ENCODE measurements at regions not wholly inside any gene's neighbourhood (a gene's known extent, or its start where the extent isn't known, plus 50 kb on each side); places are given as distances from the start of the nearest gene placed in this dataset.
"Not testable (repeated sequence)": the region's sequence is repeated elsewhere in the genome, so short reads cannot be mapped to it uniquely, and the experiment has no call there.

GRCh38 chr14:71563492-71564153, 368.6 kb upstream of the RGS6 start:
- ATAC-seq (no peak), DNase-seq (no peak)
- 63 to 77% methylated on average over 3 of the region's 3 CpGs for WGBS, 2 donors
- no peak overlapping the region for H3K4me3 ChIP-seq
- H3K27me3 ChIP-seq, result no peaks in the 10 kb centered on the region
- intact Hi-C loops (cut with DNase I), result no loop called here
- H3K27ac ChIP-seq, result no peak overlapping the region
- H3K4me1 ChIP-seq, result no peaks in the 10 kb centered on the region
- TF ChIP-seq, protein P1, sequence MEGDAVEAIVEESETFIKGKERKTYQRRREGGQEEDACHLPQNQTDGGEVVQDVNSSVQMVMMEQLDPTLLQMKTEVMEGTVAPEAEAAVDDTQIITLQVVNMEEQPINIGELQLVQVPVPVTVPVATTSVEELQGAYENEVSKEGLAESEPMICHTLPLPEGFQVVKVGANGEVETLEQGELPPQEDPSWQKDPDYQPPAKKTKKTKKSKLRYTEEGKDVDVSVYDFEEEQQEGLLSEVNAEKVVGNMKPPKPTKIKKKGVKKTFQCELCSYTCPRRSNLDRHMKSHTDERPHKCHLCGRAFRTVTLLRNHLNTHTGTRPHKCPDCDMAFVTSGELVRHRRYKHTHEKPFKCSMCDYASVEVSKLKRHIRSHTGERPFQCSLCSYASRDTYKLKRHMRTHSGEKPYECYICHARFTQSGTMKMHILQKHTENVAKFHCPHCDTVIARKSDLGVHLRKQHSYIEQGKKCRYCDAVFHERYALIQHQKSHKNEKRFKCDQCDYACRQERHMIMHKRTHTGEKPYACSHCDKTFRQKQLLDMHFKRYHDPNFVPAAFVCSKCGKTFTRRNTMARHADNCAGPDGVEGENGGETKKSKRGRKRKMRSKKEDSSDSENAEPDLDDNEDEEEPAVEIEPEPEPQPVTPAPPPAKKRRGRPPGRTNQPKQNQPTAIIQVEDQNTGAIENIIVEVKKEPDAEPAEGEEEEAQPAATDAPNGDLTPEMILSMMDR (IDR thresholded peaks at IDR 0.05), result no peak
- no peak for TF ChIP-seq POLR2A (IDR thresholded peaks at IDR 0.05)
- H3K36me3 ChIP-seq (replicated peaks in 1 of 2; ENCODE audit: insufficient read depth in 1 of 2, low read depth in 2 of 2), result no peaks in the 10 kb centered on the region
- H3K9me3 ChIP-seq, result no peaks in the 10 kb centered on the region

DNA sequence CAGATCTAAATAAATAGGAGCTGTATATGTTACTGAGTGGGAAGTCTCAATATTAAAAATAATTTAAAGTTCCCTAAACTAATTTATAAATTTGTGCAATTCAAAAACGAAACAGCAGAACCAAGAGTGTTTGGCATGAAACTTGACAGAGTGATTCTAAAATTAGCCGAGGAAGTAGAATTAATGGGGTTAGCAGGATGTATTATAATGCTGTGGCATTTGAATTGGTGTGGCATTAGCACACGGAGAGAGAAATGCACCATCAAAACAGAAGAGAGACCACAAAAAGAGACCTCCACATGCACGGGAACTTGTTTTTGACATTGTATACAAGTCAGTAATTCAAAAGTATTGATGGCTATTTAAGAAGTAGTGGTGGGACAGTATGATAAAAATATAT, 366.0 kb upstream of the RGS6 start:
- Histone ChIP-seq H3K4me3 (no peak overlapping the region), H3K4me1 (no peaks in the 10 kb centered on the region), H3K36me3 (replicated peaks in 1 of 2; ENCODE audit: insufficient read depth in 1 of 2, low read depth in 2 of 2) (no peaks in the 10 kb centered on the region), H3K9me3 (no peaks in the 10 kb centered on the region), H3K27me3 (no peaks in the 10 kb centered on the region), H3K27ac (no peak overlapping the region)
- intact Hi-C loops (cut with DNase I), result no loop called here
- TF ChIP-seq POLR2A (IDR thresholded peaks at IDR 0.05), result no peak
- TF ChIP-seq, protein P1 (IDR thresholded peaks at IDR 0.05), result no peak
- DNase-seq (no peak), ATAC-seq (no peak)
- WGBS, 2 donors, result 54 to 69% methylated on average over 4 of the region's 4 CpGs

DNA sequence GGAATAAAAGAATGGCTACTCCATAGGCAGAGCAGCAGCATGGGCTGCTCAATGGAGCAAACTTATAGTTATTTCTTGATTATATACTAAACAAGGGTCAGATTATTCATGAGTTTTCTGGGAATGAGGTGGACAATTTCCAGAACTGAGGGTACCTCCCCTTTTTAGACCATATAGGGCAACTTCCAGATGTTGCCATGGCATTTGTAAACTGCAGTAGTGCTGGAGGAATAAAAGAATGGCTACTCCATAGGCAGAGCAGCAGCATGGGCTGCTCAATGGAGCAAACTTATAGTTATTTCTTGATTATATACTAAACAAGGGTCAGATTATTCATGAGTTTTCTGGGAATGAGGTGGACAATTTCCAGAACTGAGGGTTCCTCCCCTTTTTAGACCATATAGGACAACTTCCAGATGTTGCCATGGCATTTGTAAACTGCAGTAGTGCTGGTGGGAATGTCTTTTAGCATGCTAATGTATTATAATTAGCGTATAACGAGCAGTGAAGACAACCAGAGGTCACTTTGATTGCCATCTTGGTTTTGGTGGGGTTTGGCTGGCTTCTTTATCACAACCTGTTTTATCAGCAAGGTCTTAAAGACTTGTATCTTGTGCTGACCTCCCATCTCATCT, 364.6 kb upstream of the RGS6 start:
- H3K27ac ChIP-seq; H3K9me3 ChIP-seq; H3K4me1 ChIP-seq; H3K27me3 ChIP-seq; intact Hi-C loops (cut with DNase I); ATAC-seq; H3K36me3 ChIP-seq (replicated peaks in 1 of 2; ENCODE audit: insufficient read depth in 1 of 2, low read depth in 2 of 2); H3K4me3 ChIP-seq; DNase-seq: not testable (repeated sequence)
- WGBS, 2 donors, result 94 to 100% methylated on average over 2 of the region's 2 CpGs

GRCh38 chr14:71574976-71575375, 357.3 kb upstream of the RGS6 start:
- intact Hi-C loops (cut with DNase I), result no loop called here
- TF ChIP-seq, protein P1 (IDR thresholded peaks at IDR 0.05), result no peak
- TF ChIP-seq POLR2A (IDR thresholded peaks at IDR 0.05), result no peak
- no peaks in the 10 kb centered on the region for H3K36me3 ChIP-seq (replicated peaks in 1 of 2; ENCODE audit: insufficient read depth in 1 of 2, low read depth in 2 of 2)
- no peak for ATAC-seq
- no peak overlapping the region for H3K27ac ChIP-seq
- H3K4me1 ChIP-seq, result no peaks in the 10 kb centered on the region
- no peaks in the 10 kb centered on the region for H3K27me3 ChIP-seq
- WGBS, 2 donors, result 79 to 81% methylated on average over 2 of the region's 2 CpGs
- no peak overlapping the region for H3K4me3 ChIP-seq
- no peaks in the 10 kb centered on the region for H3K9me3 ChIP-seq
- no peak for DNase-seq

DNA sequence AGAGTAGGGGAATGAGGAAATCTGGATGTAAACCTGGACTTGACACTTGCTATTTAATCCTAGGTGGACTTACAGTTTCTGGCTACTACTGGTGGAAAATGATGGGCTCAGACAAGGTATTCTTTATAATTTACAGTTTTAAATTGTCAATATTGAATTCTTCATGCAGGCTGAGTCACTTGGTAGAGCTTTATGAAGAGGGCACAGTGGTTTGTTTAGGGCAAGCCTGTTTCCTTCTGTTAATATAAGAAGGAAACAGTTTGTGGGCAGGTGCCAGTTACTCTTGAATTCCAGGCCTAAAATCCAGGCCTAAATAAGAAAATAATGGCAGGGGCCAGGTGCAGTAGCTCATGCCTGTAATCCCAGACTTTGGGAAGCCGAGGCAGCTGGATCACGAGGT, 355.8 kb upstream of the RGS6 start:
- ATAC-seq (no peak), DNase-seq (no peak)
- WGBS, 2 donors, result 89 to 100% methylated on average over 2 of the region's 2 CpGs
- intact Hi-C loops (cut with DNase I), result no loop called here
- no peak overlapping the region for H3K27ac ChIP-seq
- H3K4me1 ChIP-seq, result no peaks in the 10 kb centered on the region
- no peak overlapping the region for H3K4me3 ChIP-seq
- H3K27me3 ChIP-seq, result no peaks in the 10 kb centered on the region
- no peaks in the 10 kb centered on the region for H3K36me3 ChIP-seq (replicated peaks in 1 of 2; ENCODE audit: insufficient read depth in 1 of 2, low read depth in 2 of 2)
- H3K9me3 ChIP-seq, result no peaks in the 10 kb centered on the region
- TF ChIP-seq, protein P1 (IDR thresholded peaks at IDR 0.05), result no peak
- TF ChIP-seq POLR2A (IDR thresholded peaks at IDR 0.05), result no peak

Data from body of pancreas (tissue), 4 donors.